ENCODE measurements at regions not wholly inside any gene's neighbourhood (a gene's known extent, or its start where the extent isn't known, plus 50 kb on each side); places are given as distances from the start of the nearest gene placed in this dataset.

- H3K27me3 ChIP-seq (ENCODE audit: control insufficient read depth, insufficient read depth, low read length), result no peaks in the 10 kb centered on the region
- no peak overlapping the region for H3K4me3 ChIP-seq (ENCODE audit: low read depth, low read length)
- H3K9ac ChIP-seq (ENCODE audit: low read depth, low read length), result no peak overlapping the region
- no peaks in the 10 kb centered on the region for H3K4me1 ChIP-seq (ENCODE audit: control insufficient read depth, insufficient read depth, low read length)
- no peak overlapping the region for H3K27ac ChIP-seq (ENCODE audit: low read depth, low read length)
- H3K36me3 ChIP-seq (ENCODE audit: control insufficient read depth, insufficient read depth, low read length), result no peaks in the 10 kb centered on the region
- no peaks in the 10 kb centered on the region for H3K9me3 ChIP-seq (ENCODE audit: control insufficient read depth, insufficient read depth, low read length)
These were observed 983.2 kb upstream of the IGFBP7 start for GRCh38 chr4:58093352-58093751.

DNA sequence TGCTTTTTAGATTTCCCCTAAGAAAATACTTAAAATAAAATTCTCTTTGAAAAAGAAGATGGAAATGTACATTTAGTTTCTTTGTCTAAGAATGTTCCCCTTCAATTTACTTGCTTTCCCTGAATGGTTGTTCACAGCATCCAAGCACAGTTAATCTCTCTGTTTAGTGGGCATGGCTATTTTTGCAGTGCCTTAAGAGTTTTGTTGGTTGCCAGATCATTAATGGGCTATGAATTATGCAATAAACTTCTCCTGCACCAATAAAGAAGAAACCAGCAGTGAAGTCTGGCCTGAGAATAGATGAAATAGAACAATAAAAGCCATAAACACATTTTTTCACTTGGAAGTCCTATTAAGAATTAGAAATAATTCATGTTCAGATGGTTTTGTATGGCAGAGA is 980.4 kb upstream of the IGFBP7 start:
- Histone ChIP-seq H3K27ac (ENCODE audit: low read depth, low read length) (no peak overlapping the region), H3K4me1 (ENCODE audit: control insufficient read depth, insufficient read depth, low read length) (no peaks in the 10 kb centered on the region), H3K9ac (ENCODE audit: low read depth, low read length) (no peak overlapping the region), H3K36me3 (ENCODE audit: control insufficient read depth, insufficient read depth, low read length) (no peaks in the 10 kb centered on the region), H3K9me3 (ENCODE audit: control insufficient read depth, insufficient read depth, low read length) (no peaks in the 10 kb centered on the region), H3K27me3 (ENCODE audit: control insufficient read depth, insufficient read depth, low read length) (no peaks in the 10 kb centered on the region), H3K4me3 (ENCODE audit: low read depth, low read length) (no peak overlapping the region)

DNA sequence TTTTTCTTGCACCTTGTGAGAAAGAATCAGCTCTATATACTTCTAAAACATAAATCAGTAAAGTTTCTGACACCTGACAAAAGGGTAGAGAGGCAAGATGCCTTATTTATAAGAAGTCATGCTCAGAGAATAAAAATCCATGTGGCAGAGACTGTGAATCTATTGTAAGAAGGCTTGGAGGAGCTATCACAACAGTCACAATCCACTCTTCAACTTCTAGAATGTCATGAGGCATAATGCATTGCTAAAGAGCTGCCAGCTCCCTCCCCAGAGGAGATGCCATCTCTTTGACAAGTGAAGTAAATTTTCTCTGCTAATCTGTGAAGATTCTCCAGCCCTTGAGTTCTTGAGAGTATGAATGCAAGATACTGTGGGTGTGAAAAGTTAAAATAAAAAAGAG is 971.2 kb upstream of the IGFBP7 start:
- no peaks in the 10 kb centered on the region for H3K27me3 ChIP-seq (ENCODE audit: control insufficient read depth, insufficient read depth, low read length)
- no peak overlapping the region for H3K9ac ChIP-seq (ENCODE audit: low read depth, low read length)
- H3K4me1 ChIP-seq (ENCODE audit: control insufficient read depth, insufficient read depth, low read length), result no peaks in the 10 kb centered on the region
- no peak overlapping the region for H3K27ac ChIP-seq (ENCODE audit: low read depth, low read length)
- no peak overlapping the region for H3K4me3 ChIP-seq (ENCODE audit: low read depth, low read length)
- H3K9me3 ChIP-seq (ENCODE audit: control insufficient read depth, insufficient read depth, low read length), result no peaks in the 10 kb centered on the region
- no peaks in the 10 kb centered on the region for H3K36me3 ChIP-seq (ENCODE audit: control insufficient read depth, insufficient read depth, low read length)

DNA sequence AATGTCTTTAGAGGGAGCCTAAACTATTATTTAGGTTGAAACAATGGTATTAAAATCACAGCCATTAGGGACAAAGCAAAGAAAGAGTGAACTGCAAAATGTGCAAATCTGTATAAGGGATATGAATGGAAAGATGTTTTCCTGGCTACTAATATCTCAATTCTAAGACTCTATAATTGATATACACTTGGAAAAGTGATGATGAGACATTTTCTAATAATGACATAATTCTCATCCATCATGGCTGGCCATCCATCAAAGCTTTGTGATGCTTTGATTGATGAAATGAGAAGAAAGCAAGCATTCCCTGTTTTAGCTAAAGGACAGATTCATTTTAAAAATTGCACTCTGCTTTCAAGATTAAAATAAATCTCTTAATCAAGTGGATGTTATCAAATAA is 965.5 kb upstream of the IGFBP7 start:
- Histone ChIP-seq H3K36me3 (ENCODE audit: control insufficient read depth, insufficient read depth, low read length) (no peaks in the 10 kb centered on the region), H3K4me3 (ENCODE audit: low read depth, low read length) (no peak overlapping the region), H3K27ac (ENCODE audit: low read depth, low read length) (no peak overlapping the region), H3K9me3 (ENCODE audit: control insufficient read depth, insufficient read depth, low read length) (no peaks in the 10 kb centered on the region), H3K27me3 (ENCODE audit: control insufficient read depth, insufficient read depth, low read length) (no peaks in the 10 kb centered on the region), H3K9ac (ENCODE audit: low read depth, low read length) (no peak overlapping the region), H3K4me1 (ENCODE audit: control insufficient read depth, insufficient read depth, low read length) (no peaks in the 10 kb centered on the region)

DNA sequence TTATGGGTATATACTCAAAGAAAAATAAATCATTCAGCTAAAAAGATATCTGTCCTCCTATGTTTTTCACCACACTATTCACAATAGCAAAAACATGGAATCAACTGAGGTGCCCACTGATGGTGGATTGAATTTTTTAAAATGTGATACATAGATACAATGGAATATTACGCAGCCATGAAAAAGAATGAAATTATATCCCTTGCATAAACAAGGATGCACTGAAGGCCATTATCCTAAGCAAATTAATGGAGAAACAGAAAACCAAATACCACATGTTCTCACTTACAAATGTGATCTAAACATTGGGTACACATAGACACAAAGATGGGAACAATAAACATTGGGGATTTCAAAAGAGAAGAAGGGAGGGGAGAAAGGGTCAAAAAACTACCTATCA is 964.2 kb upstream of the IGFBP7 start:
- H3K4me1 ChIP-seq (ENCODE audit: control insufficient read depth, insufficient read depth, low read length), result no peaks in the 10 kb centered on the region
- no peak overlapping the region for H3K4me3 ChIP-seq (ENCODE audit: low read depth, low read length)
- no peaks in the 10 kb centered on the region for H3K9me3 ChIP-seq (ENCODE audit: control insufficient read depth, insufficient read depth, low read length)
- H3K27ac ChIP-seq (ENCODE audit: low read depth, low read length), result no peak overlapping the region
- no peak overlapping the region for H3K9ac ChIP-seq (ENCODE audit: low read depth, low read length)
- no peaks in the 10 kb centered on the region for H3K36me3 ChIP-seq (ENCODE audit: control insufficient read depth, insufficient read depth, low read length)
- H3K27me3 ChIP-seq (ENCODE audit: control insufficient read depth, insufficient read depth, low read length), result no peaks in the 10 kb centered on the region

GRCh38 chr4:58070726-58071125 is 960.5 kb upstream of the IGFBP7 start:
- H3K36me3 ChIP-seq (ENCODE audit: control insufficient read depth, insufficient read depth, low read length), result no peaks in the 10 kb centered on the region
- H3K4me3 ChIP-seq (ENCODE audit: low read depth, low read length), result no peak overlapping the region
- no peak overlapping the region for H3K9ac ChIP-seq (ENCODE audit: low read depth, low read length)
- no peaks in the 10 kb centered on the region for H3K27me3 ChIP-seq (ENCODE audit: control insufficient read depth, insufficient read depth, low read length)
- no peaks in the 10 kb centered on the region; the same call in 1 of the 2 replicates for H3K9me3 ChIP-seq (ENCODE audit: control insufficient read depth, insufficient read depth, low read length)
- H3K4me1 ChIP-seq (ENCODE audit: control insufficient read depth, insufficient read depth, low read length), result no peaks in the 10 kb centered on the region
- no peak overlapping the region for H3K27ac ChIP-seq (ENCODE audit: low read depth, low read length)

DNA sequence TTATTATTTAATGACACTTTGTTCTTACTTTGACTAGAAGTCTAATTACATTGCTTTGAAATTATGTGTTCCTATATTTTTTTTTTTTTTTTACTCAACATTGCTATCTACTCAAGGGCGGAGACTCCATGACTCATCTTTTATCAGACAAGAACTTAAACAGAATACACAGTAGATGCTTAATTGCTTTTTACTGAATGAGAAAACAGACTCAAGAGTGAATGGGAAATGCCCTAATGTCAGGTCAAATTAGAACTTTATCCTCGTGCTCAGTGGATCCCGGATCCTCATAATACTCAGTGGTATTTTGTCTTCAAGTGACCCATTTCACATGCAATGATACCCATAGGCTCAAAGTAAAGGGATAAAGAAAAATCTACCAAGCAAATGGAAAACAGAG is 954.5 kb upstream of the IGFBP7 start:
- Histone ChIP-seq H3K36me3 (ENCODE audit: control insufficient read depth, insufficient read depth, low read length) (no peaks in the 10 kb centered on the region), H3K9ac (ENCODE audit: low read depth, low read length) (no peak overlapping the region), H3K4me1 (ENCODE audit: control insufficient read depth, insufficient read depth, low read length) (no peaks in the 10 kb centered on the region), H3K9me3 (ENCODE audit: control insufficient read depth, insufficient read depth, low read length) (no peaks in the 10 kb centered on the region; the same call in 1 of the 2 replicates), H3K4me3 (ENCODE audit: low read depth, low read length) (no peak overlapping the region), H3K27ac (ENCODE audit: low read depth, low read length) (no peak overlapping the region), H3K27me3 (ENCODE audit: control insufficient read depth, insufficient read depth, low read length) (no peaks in the 10 kb centered on the region)

- Histone ChIP-seq H3K4me1 (ENCODE audit: control insufficient read depth, insufficient read depth, low read length) (no peaks in the 10 kb centered on the region), H3K27me3 (ENCODE audit: control insufficient read depth, insufficient read depth, low read length) (no peaks in the 10 kb centered on the region), H3K9ac (ENCODE audit: low read depth, low read length) (no peak overlapping the region), H3K9me3 (ENCODE audit: control insufficient read depth, insufficient read depth, low read length) (no peaks in the 10 kb centered on the region; the same call in 1 of the 2 replicates), H3K36me3 (ENCODE audit: control insufficient read depth, insufficient read depth, low read length) (no peaks in the 10 kb centered on the region), H3K27ac (ENCODE audit: low read depth, low read length) (no peak overlapping the region), H3K4me3 (ENCODE audit: low read depth, low read length) (no peak overlapping the region)
These were observed 953.4 kb upstream of the IGFBP7 start for GRCh38 chr4:58063404-58064160.

DNA sequence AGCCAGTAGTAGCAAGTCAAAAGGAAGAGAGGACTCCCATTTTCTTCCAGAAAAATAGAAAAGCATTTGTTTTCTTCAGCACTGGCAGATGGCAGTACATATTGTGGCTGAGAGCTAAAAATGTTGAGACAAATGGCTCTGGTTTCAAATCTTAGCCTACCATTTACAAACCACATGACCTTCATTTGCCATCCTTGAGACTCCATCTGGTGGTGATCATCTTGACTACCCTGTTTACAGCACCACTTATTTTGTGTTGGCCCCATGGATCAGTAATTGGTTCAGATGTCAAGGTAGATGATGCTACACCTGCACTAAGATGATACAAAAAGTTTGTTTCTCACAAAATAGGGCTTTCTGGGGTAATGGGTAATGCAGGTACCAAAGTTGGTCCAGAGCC is 951.8 kb upstream of the IGFBP7 start:
- Histone ChIP-seq H3K4me1 (ENCODE audit: control insufficient read depth, insufficient read depth, low read length) (no peaks in the 10 kb centered on the region), H3K27me3 (ENCODE audit: control insufficient read depth, insufficient read depth, low read length) (no peaks in the 10 kb centered on the region)

DNA sequence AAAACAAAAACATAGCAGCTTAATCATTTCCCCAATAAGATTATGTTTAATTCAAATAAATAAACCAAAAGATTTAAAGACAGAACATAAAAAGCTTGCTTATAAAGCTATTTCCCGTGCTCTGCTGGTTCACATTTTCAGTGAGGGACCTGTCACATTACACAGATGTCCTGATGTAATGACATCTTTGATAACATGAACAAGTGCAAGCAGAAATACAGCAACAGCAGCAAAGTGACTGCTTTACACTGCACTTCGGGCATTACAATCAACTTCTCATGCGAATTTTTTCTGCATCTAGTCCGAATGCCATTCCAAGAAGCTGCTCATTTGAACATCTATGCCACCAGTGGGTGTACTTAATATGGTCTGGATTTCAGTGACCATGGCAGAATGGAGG is 940.3 kb upstream of the IGFBP7 start:
- H3K36me3 ChIP-seq (ENCODE audit: control insufficient read depth, insufficient read depth, low read length), result no peaks in the 10 kb centered on the region
- no peaks in the 10 kb centered on the region for H3K4me1 ChIP-seq (ENCODE audit: control insufficient read depth, insufficient read depth, low read length)
- H3K4me3 ChIP-seq (ENCODE audit: low read depth, low read length), result no peak overlapping the region
- H3K27ac ChIP-seq (ENCODE audit: low read depth, low read length), result no peak overlapping the region
- no peak overlapping the region for H3K9ac ChIP-seq (ENCODE audit: low read depth, low read length)
- H3K9me3 ChIP-seq (ENCODE audit: control insufficient read depth, insufficient read depth, low read length), result no peaks in the 10 kb centered on the region
- no peaks in the 10 kb centered on the region for H3K27me3 ChIP-seq (ENCODE audit: control insufficient read depth, insufficient read depth, low read length)

More for the DNA sequence above, 951.8 kb upstream of the IGFBP7 start:
- Histone ChIP-seq H3K9ac (ENCODE audit: low read depth, low read length) (no peak overlapping the region), H3K9me3 (ENCODE audit: control insufficient read depth, insufficient read depth, low read length) (no peaks in the 10 kb centered on the region), H3K36me3 (ENCODE audit: control insufficient read depth, insufficient read depth, low read length) (no peaks in the 10 kb centered on the region), H3K4me3 (ENCODE audit: low read depth, low read length) (no peak overlapping the region), H3K27ac (ENCODE audit: low read depth, low read length) (no peak overlapping the region)

DNA sequence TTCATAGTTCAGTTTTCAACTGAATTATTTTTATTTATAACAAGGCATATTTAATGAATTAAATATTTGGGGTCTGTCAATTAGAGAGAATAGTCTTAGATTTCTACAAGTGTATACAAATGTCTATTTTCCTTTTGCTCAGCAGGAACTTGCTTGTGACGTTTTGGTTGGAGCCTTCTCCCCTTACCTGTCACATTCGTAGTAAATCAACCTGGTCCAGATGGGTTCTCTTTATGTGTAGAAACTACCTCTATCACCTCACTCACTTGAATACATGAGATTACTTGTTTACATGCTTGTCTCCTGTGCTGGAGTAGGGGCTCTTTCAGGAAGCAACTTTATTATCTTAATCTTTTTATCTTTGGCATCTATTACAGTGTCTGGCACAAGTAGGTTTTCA is 938.3 kb upstream of the IGFBP7 start:
- Histone ChIP-seq H3K4me3 (ENCODE audit: low read depth, low read length) (no peak overlapping the region), H3K27me3 (ENCODE audit: control insufficient read depth, insufficient read depth, low read length) (no peaks in the 10 kb centered on the region), H3K9ac (ENCODE audit: low read depth, low read length) (no peak overlapping the region), H3K4me1 (ENCODE audit: control insufficient read depth, insufficient read depth, low read length) (no peaks in the 10 kb centered on the region), H3K9me3 (ENCODE audit: control insufficient read depth, insufficient read depth, low read length) (peaks cover under 1% of the 10 kb centered on the region), H3K27ac (ENCODE audit: low read depth, low read length) (no peak overlapping the region), H3K36me3 (ENCODE audit: control insufficient read depth, insufficient read depth, low read length) (no peaks in the 10 kb centered on the region)

Data from HUES48 (cell line).